NCI-H446 treated with DMSO at 0.1 percent for 48 hours (cell line): ENCODE measurements at regions not wholly inside any gene's neighbourhood (a gene's known extent, or its start where the extent isn't known, plus 50 kb on each side); places are given as distances from the start of the nearest gene placed in this dataset.

Source experiments
- DNase-seq: peaks from one replicate; lab custom pipeline; 2025; lab: John Stamatoyannopoulos, UW

DNA sequence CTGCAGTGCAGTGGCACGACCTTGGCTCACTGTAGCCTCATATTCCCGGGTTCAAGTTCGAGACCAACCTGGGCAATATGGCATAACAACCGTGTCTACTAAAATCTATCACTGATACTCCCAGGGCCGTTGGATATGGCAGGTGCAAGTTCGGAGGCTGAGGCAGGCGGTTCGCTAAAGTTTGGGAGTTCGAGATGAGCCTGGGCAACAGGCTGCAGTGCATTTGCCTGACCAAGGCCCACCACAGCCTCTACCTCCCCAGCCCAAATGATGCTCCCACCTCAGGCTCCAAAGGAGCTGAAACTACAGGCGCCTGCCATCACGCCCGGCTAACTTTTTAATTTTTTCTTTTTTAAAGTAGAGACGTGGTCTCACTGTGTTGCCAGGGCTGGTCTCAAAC lies 177.1 kb upstream of the ALG10B start:
- no peak for DNase-seq

DNA sequence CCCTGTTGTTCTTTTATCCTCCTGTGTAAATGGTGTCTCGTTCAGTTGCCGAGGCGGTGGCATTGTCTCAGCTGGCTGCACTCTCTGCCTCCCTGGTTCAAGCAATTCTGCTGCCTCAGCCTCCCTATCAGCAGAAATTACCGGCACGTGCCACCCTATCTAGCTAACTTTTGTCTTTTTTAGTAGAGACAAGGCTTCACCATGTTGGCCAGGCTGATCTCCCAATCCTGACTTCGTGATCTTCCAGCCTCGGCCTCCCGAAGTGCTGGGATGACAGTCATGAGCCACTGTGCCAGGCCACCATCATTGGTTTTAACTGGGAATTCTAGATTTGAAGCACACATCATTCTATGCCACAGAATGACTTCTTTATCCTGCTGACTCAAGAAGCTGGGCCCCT lies 175.3 kb upstream of the ALG10B start:
- no peak for DNase-seq

DNA sequence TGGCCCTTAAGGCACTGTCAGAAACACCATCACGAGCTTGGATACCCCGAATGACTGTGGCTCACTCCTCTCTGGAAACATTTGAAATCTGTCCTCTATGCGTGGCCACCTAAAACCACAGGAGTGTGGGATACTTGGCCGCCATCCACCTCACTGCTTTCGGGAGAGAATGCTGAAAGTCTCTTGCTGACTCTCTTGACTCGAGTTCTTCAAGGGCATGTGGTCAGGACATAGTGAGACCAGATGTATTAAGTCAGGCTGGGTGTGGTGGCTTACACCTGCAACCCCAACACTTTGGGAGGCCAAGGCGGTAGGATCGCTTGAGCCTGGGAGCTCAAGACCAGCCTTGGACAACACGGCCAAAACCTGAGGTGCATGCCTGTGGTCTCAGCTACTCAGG lies 174.7 kb upstream of the ALG10B start:
- DNase-seq = no peak

DNA sequence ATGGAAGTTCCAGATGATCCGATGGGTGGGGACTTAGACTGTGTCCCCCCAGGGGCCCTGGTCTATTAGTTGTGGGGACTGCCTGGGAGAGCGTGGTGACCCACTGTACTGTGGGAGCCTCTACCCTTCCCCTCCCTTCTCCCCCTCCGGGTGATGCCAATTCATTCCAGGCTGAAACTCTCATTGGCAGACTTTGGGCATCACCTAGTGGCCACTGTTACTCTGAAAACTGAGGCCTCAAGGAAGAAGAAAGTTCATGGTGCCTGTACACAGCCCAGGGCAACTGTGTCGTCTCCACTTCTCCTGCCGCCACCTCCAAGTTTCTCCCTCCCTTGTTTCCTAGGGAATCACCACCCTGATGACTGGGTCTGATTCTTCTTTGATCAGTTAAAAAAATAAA lies 173.6 kb upstream of the ALG10B start:
- DNase-seq = no peak

DNA sequence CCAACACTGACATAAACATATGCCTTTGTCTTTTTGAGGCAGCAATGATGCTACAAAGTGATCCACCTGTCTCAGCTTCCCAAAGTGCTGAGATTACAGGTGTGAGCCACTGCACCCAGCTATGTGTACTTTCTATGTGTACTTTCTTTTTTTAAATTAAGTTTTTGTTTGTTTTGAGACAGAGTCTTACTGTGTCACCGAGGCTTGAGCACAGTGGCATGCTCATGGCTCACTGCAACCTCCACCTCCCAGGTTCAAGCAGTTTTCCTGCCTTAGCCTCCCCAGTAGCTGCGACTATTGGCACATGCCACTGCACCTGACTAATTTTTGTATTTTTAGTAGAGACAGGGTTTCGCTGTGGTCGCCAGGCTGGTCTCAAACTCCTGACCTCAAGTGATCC lies 172.5 kb upstream of the ALG10B start:
- no peak for DNase-seq

DNA sequence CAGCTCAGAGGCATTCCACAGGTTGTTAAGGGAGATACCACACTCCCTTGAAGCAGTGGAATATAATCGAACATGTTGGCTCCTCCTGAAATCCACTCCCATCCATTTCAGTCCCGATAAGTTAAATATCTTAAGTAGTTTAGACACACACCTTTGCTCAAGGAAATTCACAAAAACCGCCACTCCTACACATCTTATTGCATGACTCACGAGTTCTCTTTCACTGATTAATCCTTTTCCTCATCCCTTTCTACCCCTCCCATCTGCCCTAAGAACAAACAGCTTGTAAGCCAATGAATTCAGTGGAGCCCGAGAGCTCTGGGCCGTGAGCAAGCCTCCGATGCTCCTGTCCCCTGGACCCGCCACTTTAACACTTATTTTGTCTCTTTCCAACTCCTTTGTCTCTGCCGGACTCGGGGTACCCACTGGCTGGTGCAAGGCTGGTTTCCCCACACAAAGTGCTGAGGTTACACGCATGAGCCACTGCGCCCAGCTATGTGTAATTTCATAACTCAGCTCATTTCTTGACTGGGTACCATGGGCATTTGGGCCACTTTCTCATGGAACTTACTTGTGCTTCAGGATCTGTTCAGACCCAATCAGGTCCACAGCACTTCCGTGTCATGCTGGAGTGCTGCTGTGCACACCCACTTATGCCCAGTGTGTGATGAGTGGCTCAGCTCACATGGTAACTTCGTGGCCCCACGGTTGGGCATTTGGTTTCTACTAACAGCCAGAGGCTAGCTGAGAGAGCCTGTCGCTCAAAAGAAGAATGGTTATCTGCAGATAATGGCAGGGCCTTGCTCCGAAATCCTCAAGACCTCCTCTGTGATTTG lies 171.8 kb upstream of the ALG10B start:
- DNase-seq = no peak

DNA sequence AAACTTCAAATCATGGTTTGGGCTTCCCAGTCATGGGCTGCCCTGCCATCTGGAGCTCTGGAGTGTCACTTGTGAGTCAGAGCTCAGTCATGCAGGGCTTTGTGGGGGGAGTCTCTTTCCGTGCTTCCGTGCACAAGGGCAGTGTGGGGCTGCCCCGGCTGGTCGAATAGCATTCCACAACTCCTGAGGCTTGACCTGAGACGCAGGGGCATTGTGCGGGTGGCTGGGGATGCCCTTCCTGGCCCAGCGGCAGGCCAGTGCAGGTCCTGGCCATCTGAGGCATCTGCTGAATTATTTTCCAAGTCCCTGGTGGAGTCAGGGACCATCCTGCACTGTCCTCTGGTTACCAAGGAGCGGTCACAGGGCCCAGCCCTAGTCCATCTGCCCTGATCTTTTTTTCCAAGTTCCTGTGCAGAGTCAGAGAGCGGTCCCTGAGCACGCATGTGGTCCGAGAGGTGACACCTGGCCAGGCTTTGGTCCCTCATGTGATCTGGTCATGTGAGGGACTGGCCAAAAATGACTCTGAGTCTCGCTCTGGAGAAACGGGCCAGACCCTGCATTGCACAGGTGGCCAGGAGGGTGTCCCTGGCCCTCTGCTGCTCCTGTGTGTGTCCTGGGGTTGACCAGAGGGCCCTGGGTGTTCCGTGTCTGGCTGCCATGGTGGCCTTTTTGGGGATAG lies 167.0 kb upstream of the ALG10B start:
- DNase-seq = no peak

DNA sequence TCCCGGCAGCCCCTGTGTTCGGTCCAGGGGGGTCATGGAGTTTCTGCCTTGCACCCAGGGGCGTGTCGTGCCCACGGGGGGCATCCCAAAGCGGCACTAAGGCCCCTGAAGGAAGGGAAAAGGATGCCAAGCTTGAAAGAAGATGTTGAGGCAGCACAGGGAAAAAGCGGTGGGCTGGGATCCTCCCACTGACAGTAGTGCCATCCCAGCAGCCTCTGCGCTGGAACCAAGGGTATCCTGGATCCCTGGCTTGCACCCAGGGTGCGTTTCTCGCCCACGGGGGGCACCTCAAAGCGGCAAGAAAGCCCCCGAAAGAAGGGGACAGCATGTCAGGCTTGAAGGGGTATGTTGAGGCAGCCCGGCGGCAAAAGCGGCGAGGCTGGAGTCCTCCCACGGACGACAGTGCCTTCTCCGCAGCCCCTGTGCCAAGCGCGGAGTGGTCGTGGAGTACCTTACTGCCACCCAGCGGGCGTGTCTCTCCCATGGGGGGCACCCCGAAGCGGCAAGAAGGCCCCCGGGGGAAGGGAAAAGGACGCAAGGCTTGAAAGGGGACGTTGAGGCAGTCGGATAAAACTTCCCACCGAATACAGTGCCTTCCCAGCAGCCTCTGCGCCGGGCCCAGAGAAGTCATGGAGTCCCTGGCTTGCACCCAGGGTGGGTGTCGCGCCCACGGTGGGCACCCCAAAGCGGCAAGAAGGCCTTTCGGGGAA lies 164.4 kb upstream of the ALG10B start:
- DNase-seq = no peak

DNA sequence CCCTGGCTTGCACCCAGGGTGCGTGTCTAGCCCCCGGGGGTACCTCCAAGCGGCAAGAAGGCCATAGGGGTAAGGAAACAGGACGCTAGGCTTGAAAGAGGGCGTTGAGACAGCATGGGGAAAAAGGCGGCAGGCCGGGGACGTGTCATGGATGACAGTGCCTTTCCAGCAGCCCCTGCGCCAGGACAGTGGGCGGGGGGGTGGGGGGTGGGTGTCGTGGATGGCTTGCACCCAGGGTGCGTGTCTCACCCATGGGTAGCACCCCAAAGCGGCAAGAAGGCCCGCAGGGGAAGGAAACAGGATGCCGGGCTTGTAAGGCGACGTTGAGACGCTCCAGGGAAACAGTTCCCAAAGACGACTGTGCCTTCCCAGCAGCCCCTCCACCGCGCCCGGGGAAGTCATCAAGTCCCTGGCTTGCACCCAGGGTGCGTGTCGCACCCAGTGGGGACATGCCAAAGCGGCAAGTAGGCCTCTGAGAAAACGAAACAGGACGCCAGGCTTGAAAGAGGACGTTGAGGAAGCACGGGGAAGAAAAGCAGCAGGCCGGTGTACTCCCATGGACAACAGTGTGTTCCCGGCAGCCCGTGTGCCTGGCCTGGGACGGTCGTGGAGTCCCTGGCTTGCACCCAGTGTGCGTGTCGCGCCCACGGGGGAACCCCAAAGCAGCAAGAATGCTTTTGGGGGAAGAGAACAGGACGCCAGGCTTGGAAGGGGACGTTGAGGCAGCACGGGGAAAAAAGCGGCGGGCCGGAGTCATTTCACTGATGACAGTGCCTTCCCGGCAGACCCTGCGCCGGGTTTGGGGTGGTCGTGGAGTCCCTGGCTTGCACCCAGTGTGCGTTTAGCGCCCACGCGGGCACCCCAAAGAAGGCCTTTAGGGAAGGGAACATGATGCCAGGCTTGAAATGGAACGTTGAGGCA lies 163.5 kb upstream of the ALG10B start:
- no peak for DNase-seq

DNA sequence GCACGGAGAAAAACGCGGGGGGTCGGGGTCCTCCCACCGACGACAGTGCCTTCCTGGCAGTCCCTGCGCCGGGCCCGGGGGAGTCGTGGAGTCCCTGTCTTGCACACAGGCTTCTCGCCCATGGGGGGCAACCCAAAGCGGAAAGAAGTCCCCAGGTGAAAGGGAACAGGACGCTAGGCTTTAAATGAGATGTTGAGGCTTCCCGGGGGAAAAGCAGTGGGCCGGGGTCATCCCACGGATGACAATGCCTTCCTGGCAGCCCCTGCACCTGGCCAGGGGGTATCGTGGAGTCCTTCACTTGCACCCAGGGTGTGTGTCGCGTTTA lies 162.9 kb upstream of the ALG10B start:
- DNase-seq = no peak

DNA sequence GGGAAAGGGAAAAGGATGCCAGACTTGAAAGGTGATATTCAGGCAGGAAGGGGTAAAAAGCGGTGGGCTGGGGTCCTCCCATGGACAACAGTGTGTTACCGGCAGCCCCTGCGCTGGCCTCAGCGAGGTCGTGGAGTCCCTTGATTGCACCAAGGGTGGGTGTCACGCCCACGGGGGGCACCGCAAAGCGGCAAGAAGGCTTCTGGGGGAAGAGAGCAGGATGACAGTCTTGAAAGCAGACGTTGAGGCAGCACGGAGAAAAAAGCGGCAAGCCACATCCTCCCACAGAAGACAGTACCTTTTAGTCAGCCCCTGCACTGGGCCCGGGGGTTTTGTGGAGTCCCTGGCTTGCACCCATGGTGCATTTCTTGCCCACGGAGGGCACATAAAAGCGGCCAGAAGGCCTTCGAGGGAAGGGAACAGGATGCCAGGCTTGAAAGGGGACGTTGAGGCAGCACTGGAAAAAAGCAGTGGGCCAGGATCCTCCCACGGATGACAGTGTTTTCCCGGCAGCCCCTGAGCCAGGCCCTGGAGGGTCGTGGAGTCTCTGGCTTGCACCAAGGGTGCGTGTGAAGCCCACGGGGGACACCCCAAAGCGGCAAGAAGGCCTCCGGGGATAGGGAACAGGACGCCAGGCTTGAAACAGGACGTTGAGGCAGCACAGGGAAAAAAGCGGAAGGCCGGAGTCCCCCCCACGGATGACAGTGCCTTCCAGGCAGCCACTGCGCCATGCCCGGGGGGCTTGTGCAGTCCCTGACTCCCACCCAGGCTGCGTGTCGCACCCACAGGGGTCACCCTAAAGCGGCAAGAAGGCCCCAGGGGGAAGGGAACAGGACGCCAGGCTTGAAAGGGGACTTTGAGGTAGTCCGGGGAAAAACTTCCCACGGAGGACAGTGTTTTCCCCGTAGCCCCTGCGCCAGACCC lies 162.2 kb upstream of the ALG10B start:
- DNase-seq = no peak

DNA sequence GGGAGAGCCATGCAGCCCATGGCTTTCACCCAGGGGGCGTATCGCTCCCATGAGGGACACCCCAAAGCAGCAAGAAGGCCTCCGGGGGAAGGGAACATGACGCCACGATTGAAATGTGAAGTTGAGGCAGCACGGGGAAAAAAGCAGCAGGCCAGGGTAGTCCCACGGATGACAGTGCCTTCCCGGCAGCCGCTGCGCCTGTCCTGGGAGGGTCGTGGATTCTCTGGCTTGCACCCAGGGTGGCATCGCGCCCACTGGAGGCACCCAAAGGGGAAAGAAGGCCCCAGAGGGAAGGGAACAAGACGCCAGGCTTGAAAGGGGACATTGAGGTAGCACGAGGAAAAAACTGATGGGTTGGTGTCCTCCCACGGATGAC lies 161.6 kb upstream of the ALG10B start:
- no peak for DNase-seq

DNA sequence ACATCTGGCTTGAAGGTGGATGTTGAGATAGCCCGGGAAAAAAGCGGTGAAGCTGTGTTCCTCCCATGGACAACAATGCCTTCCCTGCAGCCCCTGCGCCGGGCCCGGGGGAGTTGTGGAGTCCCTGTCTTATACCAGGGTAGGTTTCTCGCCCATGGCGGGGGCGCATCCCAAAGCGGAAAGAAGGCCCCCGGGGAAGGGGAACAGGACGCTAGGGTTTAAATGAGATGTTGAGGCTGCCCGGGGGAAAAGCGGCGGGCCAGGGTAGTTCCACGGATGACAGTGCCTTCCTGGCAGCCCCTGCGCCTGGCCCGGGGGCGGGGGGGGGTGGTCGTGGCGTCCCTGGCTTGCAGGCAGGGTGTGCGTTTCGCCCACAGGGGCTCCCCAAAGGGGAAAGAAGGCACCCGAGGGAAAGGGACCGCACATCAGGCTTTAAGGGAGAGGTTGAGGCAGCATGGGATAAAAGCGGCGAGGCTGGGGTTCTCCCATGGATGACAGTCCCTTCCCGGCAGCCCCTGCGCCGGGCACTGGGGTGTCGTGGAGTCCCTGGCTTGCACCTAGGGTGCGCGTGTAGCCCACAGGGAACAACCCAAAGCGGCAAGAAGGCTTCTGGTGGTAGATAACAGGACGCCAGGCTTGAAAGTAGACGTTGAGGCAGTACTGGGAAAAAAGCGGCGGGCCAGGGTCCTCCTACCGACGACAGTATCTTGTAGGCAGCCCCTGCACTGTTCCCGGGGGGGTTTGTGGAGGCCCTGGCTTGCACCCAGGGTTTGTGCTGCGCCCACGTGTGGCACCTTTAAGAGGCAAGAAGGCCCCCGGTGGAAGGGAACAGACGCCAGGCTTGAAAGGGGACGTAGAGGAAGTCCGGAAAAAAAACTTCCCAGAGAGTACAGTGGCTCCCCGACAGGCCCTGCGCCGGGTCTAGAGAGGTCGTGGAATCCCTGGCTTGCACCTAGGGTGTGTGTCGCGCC lies 160.8 kb upstream of the ALG10B start:
- DNase-seq = no peak

DNA sequence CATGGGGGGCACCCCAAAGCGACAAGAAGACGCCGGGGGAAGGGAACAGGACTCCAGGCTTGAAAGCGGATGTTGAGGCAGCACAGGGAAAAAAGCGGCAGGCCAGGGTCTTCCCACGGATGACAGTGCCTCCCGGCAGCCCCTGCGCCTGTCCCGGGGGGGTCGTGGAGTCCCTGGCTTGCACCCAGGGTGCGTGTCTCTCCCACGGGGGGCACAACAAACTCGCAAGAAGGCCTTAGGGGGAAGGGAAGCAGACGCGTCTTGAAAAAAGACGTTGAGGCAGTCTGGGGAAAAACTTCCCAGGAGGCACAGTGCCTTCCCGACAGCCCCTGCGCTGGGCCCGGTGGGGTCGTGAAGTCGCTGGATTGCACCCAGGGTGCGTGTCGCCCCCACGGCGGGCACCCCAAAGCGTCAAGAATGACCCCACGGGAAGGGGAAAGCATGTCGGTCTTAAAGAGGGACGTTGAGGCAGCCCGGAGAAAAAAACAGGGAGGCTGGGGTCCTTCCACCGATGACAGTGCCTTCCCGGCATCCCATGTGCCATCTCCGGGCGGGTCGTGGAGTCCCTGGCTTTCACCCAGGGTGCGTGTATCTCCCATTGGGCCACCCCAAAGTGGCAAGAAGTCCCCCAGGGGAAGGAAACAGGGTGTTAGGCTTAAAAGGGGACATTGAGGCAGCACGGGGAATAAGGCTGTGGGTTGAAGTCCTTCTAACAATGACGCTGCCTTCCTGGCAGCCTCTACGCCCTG lies 159.9 kb upstream of the ALG10B start:
- DNase-seq = no peak

DNA sequence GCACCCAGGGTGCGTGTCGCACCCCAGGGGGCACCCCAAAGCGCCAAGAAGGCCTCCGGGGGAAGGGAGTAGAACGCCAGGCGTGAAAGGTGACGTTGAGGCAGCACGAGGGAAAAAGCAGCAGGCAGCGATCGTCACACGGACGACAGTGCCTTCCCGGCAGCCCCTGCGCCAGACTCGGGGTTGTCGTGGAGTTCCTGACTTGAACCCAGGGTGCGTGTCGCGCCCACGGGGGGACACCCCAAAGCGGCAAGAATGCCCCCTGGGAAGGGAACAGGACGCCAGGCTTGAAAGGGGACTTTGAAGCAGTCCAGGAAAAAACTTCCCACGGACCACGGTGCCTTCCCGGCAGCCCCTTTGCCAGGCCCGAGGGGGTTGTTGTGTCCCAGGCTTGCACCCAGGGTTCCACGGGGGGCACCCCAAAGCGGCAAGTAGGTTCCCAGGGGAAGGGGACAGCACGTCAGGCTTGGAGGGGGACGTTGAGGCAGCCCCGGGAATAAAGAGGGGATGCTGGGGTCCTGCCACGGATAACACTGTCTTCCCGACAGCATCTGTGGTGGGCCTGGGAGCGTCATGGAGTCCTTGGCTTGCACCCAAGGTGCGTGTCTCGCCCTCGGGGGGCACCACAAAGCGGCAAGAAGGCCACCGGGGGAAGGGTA lies 159.2 kb upstream of the ALG10B start:
- DNase-seq = no peak

DNA sequence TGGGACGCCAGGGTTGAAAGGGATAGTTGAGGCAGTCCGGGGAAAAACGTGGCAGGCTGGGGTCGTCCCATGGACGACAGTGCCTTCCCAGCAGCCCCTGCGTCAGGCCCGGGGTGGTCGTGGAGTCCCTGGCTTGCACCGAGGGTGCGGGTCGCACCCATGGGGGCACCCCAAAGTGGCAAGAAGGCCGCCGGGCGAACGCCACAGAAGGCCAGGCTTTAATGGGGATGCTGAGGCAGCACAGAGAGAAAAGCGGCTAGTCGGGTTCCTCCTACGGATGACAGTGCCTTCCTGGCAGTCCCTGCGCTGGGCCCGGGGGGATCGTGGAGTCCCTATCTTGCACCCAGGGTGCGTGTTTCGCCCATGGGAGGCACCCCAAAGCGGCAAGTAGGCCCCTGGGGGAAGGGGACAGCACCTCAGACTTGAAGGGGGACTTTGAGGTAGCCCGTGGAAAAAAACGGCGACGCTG lies 158.6 kb upstream of the ALG10B start:
- no peak for DNase-seq

DNA sequence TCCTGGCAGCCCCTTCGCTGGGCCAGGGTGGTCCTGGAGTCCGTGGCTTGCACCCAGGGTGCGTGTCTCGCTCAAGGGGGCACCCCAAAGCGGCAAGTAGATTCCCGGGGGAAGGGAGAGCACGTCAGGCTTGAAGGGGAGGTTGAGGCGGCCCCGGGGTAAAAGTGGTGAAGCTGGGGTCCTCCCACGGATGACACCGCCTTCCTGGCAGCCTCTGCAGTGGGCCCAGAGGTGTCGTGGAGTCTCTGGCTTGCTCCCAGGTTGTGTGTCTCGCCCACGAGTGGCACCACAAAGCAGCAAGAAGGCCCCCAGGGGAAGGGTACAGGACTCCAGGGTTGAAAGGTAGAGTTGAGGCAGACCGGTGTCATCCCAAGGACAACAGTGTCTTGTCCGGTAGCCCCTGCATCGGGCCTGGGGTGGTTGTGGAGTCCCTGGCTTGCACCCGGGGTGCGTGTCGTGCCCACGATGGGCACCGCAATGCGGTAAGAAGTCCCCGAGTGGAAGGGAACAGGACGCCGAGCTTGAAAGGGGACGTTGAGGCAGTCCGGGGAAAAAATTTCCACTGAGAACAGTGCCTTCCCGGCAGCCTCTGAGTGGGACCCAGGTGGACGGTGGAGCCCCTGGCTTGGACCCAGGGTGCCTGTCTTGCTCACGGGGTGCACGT lies 158.0 kb upstream of the ALG10B start:
- no peak for DNase-seq

DNA sequence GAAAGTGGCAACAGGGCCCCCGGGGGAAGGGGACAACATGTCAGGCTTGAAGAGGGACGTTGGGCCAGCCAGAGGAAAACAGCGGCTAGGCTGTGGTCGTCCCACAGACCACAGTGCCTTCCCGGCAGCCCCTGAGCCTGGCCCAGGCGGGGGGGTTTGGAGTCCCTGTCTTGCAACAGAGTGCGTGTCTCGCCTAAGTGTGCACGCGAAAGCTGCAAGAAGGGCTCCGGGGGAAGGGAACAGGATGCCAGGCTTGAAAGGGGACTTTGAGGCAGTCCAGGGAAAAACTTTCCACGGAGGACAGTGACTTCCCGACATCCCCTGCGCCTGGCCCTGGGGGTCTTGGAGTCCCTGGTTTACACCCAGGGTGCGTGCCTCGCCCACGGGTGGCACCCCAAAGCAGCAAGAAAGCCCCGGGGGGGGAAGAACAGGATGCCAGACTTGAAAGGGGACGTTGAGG lies 157.5 kb upstream of the ALG10B start:
- no peak for DNase-seq
